ENCODE measurements at regions not wholly inside any gene's neighbourhood (a gene's known extent, or its start where the extent isn't known, plus 50 kb on each side); places are given as distances from the start of the nearest gene placed in this dataset.

DNA sequence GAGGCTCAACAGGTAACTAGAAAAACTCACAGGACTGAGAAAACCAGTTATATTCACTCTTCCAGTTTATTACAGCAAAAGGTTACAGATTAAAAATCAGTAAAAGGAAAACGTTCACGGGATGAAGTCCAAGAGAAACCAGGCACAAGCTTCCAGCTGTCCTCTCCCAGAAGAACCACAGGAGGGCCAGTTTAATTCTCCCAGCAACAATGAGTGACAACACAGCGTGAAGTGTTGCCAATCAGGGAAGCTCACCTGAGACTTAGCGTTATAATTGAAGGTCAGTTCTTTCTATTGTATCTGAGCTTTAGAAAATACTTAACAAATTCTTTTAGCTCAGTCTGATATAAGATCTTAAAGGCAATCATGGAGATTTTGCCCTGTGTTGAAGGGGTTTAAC is 65.2 kb upstream of the TNR start:
- TF ChIP-seq, protein P1, sequence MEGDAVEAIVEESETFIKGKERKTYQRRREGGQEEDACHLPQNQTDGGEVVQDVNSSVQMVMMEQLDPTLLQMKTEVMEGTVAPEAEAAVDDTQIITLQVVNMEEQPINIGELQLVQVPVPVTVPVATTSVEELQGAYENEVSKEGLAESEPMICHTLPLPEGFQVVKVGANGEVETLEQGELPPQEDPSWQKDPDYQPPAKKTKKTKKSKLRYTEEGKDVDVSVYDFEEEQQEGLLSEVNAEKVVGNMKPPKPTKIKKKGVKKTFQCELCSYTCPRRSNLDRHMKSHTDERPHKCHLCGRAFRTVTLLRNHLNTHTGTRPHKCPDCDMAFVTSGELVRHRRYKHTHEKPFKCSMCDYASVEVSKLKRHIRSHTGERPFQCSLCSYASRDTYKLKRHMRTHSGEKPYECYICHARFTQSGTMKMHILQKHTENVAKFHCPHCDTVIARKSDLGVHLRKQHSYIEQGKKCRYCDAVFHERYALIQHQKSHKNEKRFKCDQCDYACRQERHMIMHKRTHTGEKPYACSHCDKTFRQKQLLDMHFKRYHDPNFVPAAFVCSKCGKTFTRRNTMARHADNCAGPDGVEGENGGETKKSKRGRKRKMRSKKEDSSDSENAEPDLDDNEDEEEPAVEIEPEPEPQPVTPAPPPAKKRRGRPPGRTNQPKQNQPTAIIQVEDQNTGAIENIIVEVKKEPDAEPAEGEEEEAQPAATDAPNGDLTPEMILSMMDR (IDR thresholded peaks at IDR 0.05), result no peak
- TF ChIP-seq POLR2A (IDR thresholded peaks at IDR 0.05), result no peak
